Stimulated activated CD8-positive, alpha-beta memory T cell treated with anti-CD3 and anti-CD28 coated beads, Interleukin-12 subunit alpha, Interleukin-12 subunit beta, amount 100 ng/mL, for 4 hours (primary cell): ENCODE measurements at regions not wholly inside any gene's neighbourhood (a gene's known extent, or its start where the extent isn't known, plus 50 kb on each side); places are given as distances from the start of the nearest gene placed in this dataset.

Experiments
- DNase-seq: peaks from one replicate; pipeline ENCODE4 v3.0.0-alpha.2; 2020; ENCODE audit warnings: low read depth

DNA sequence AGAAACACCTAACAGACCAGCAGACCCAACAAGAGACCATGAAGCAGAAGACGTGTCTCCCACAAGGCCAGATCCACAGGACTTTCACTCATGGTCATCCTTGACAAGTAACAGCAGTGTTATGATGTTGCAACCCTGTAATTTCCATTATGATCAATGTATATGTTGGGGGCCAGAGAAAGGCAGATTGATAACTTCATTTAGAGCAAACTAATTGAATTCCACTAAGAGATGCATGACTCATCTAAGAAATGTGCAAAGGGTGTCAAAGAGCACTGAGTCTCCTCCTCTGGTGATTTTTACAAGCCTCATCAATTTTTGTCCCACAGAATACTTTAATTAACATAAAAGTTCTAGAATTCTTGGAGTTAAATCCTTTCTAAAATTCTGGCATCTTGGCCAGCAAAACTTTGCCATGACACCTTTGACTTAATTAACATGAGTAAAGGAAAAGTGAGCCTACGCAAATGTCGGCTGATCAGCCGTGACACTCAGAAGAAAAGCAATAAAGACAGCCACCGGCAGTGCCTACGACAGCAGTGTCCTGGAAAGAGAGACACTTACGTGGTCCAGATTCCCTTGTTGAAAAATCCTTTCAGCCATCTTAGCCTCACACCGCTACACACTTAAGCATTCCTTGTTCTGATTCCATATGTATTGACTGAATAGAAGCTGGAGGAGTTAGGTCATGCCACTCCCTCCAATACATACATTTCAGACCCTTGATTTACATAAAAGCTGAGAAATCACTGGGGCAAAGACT is 370.2 kb upstream of the CCDC196 start:
- DNase-seq: no peak

GRCh38 chr14:66116732-66117131 is 369.4 kb upstream of the CCDC196 start:
- no peak for DNase-seq

- DNase-seq: no peak
Observed at GRCh38 chr14:66117600-66117999, 368.6 kb upstream of the CCDC196 start.

- DNase-seq: no peak
Observed at GRCh38 chr14:66119606-66120231, 366.5 kb upstream of the CCDC196 start.

DNA sequence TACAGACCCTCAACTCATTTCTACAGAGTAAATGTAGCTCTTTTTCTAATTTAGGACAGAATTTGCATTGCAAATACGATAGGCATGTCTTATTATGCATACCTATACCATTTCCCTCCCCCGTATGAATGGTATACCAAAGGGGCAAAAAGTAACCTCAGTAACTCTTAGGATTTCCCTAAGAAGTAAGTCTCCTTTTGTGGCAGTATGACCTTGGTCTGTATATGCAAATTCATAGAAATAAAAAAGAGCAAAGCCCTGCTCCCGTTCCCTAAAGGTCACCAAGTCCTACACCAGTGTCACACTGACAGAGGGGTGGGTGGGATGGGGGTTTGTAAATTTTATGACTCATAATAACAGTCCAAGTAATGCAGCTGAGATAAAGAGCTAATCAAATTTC is 365.8 kb upstream of the CCDC196 start:
- no peak for DNase-seq

DNA sequence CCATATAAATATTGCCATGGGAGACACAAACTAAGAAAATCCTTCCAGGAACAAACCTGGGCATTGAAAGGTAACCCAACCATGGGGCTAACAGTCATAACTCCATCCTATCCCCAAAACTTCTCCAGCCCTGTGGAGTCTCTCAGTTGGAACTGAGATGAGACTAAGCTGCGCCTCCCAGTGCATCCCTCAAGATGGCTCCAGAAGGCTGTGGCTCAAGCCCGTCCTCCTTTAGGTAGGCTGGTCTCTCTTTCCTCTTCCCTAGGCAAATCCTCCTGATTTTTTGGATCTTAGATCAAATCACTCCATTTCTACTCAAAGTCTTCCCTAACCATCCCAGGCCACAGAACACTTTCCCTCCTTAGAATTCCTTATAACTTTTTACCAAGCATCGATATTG is 364.3 kb upstream of the CCDC196 start:
- no peak for DNase-seq

GRCh38 chr14:66129224-66129623 is 356.9 kb upstream of the CCDC196 start:
- DNase-seq: no peak

- no peak for DNase-seq
Observed at GRCh38 chr14:66131111-66131510, 355.1 kb upstream of the CCDC196 start.

DNA sequence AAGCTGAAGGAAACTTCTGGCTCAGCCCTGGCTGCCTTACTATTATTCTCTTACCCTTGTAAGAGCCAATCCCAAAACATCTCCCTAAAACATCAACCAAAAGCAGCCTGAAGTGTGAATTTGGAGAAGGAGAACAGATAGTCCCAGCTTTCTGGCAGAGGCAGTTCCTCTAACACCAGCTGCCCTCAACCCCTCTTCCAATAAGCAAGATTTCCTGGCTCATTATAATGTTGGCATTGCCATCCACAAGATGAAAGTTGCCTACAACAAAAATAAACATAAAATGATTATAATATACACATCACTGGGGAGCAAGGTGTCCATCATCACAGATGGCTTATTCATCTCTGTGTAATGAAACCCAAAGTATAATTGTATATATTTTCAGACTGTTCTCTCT is 352.5 kb upstream of the CCDC196 start:
- no peak for DNase-seq

- DNase-seq: no peak
Observed at GRCh38 chr14:66135831-66136230, 350.3 kb upstream of the CCDC196 start.

GRCh38 chr14:66137081-66137480 is 349.1 kb upstream of the CCDC196 start:
- DNase-seq: no peak

DNA sequence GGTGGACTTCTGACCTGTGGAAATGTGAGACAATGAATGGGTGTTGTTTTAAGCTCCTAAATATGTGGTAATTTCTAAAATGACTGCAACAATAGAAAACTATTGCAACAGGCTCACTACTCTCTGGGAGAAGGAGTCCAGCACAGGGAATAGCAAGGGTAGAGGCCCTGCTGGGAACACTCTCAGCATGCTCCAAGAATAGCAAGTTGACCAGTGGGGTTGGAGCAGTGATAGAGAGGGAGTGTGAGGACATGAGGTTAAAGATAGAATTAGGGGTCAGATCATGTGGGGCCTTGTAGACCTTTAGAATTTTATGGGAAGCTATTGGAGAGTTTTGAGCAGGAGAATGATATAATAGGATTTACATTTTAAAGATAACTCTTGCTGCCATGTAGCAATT is 346.7 kb upstream of the CCDC196 start:
- DNase-seq: no peak

- DNase-seq: no peak
Observed at GRCh38 chr14:66140213-66140918, 345.8 kb upstream of the CCDC196 start.

DNA sequence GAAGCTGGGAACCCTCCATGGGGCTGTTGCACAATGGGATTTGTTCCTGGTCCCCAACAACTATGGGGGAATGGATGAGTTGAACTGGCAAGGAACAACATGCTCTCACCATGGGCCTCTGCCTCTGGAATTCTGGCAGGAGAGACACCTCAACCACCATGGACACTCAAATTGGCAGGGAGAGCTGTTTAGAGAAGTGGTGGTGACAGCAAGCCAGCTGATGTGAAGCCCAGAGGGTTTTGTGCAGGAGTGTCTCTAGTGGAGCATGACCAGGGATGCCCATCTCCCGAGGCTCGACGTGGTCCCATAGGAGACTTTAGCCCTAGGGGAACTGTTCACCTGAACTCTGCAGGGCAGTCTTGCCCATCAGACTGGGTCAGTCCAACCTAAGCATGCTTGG is 345.2 kb upstream of the CCDC196 start:
- DNase-seq: no peak

DNA sequence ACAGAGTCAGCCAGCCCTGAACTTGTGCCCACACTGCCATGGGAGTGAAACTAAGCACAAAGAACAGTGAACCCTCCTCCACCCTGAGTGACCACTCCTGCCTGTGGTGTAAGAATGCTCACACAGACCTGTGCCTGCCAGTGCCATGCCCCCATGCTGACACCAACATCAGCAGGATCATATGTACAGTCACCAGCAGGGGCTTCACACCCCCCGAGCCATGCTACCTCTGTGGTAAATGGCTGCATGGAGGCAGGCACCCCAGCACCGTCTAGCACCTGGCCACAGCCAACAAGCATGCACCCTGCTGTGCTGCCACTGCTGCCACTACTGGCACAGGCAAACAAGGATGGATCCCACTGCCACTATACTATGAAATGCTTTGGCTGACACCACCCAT is 344.4 kb upstream of the CCDC196 start:
- DNase-seq: no peak

GRCh38 chr14:66143387-66144112 is 342.6 kb upstream of the CCDC196 start:
- DNase-seq: no peak

- DNase-seq: no peak
Observed at GRCh38 chr14:66152302-66152701, 333.9 kb upstream of the CCDC196 start.

DNA sequence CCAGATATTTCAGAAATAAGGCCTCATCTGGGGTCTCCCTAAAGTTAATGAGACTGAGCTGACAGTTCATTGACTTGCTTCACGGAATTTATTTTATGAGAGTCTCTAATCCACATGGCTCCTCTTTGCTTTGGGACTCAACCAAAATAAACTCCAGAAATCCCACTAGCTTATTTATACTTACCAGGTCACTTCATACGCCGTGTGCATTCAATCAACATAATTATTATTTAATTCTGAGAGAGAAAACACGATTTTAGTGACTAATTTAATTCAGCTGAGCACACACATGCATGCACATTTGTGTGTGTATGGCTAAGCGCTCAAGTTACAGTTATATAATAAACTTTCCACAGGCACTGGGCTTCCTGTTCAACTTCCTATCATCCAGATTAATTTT is 333.4 kb upstream of the CCDC196 start:
- no peak for DNase-seq

- no peak for DNase-seq
Observed at GRCh38 chr14:66163023-66163422, 323.1 kb upstream of the CCDC196 start.

DNA sequence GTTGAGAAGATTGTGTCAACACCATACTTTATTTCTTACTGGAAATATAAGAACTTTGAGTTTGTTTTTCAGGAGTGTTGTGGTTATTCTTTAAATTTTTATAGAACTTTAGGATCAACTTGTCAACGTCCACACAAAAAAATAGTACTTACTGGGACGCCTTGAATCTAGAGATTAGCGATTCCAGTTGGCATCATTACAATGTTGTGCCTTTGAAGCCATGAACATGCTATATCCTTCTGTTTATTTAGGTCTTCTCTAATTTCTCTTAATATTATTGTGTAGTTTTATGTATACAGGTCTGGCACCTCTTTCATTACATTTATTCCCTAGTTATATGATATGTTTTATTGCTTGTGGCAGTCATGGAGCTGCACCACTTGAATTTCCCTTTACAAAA is 320.8 kb upstream of the CCDC196 start:
- DNase-seq: no peak

DNA sequence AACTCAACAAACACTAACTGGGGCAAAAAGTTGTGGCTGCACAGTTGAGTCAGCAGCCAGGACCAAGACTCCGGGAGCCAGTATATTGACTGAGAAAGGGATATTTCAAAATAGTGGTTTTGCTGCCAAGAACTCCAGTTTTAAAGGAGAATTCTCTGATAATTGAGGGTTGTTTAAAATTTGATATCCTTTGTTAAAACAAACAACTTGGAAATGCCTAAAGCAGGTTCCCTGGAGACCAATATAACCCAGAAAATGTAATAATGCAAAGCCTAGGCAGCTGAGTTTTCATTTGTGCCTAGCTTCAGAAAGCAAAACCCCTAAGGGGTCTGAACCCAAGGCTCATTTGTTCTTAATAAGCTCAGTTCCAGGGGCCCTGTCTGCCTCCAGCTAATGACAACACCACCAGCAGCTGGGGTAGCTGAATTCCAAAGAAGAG is 311.7 kb upstream of the CCDC196 start:
- DNase-seq: no peak

GRCh38 chr14:66177935-66178334 is 308.2 kb upstream of the CCDC196 start:
- no peak for DNase-seq

DNA sequence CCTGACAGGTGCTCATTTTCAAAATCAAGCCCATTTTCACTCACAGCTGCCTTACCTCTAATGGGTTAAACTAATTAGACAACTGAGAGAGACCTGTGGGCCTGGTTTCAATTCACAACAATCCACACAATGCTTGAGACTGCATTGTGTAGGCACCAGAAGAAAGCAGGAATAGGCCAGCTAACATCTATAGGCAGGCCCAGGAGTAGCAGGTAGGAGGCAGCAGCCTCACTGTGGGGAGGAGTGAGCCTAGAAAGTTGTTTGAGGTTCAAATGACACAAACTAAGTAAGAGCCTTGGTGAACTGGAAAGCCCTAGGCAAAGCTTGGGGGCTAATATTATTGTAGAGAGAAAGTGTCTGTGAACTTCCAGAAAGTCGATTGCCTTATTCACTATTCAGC is 289.5 kb upstream of the CCDC196 start:
- no peak for DNase-seq
